ENCODE measurements at regions not wholly inside any gene's neighbourhood (a gene's known extent, or its start where the extent isn't known, plus 50 kb on each side); places are given as distances from the start of the nearest gene placed in this dataset.

DNA sequence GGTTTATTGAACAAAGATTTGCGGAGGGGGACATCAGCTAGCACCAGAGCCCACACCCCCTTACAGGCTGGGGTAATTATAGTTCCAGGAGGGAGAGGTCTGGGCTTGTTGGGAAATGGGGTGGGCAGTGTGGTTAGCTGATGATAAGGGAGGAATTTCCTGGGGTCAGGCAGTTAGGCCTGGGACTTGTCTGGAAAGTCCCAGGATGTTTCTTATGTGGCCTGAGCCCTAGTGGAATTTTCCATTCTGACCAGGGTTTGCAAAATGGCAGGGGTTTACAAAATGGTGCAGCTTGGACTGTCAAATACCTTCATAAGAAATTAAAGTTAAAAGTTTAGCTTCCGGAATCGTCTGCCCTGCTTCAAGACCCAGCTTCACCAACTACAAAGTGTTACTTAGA, 199.1 kb downstream of the FBXO15 start:
- TF ChIP-seq, protein P1, sequence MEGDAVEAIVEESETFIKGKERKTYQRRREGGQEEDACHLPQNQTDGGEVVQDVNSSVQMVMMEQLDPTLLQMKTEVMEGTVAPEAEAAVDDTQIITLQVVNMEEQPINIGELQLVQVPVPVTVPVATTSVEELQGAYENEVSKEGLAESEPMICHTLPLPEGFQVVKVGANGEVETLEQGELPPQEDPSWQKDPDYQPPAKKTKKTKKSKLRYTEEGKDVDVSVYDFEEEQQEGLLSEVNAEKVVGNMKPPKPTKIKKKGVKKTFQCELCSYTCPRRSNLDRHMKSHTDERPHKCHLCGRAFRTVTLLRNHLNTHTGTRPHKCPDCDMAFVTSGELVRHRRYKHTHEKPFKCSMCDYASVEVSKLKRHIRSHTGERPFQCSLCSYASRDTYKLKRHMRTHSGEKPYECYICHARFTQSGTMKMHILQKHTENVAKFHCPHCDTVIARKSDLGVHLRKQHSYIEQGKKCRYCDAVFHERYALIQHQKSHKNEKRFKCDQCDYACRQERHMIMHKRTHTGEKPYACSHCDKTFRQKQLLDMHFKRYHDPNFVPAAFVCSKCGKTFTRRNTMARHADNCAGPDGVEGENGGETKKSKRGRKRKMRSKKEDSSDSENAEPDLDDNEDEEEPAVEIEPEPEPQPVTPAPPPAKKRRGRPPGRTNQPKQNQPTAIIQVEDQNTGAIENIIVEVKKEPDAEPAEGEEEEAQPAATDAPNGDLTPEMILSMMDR (IDR thresholded peaks at IDR 0.05; ENCODE audit: poor library complexity), result no peak
- TF ChIP-seq EZH2 (IDR thresholded peaks at IDR 0.05; ENCODE audit: borderline replicate concordance), result no peak

Data from hepatocyte (in vitro differentiated cells).